Umbilical cord (tissue), 1 donor: ENCODE measurements at regions not wholly inside any gene's neighbourhood (a gene's known extent, or its start where the extent isn't known, plus 50 kb on each side); places are given as distances from the start of the nearest gene placed in this dataset.
A peak's percentile ranks its signal among the peaks of the same experiment; 100 is the strongest.
"Not testable (repeated sequence)": the region's sequence is repeated elsewhere in the genome, so short reads cannot be mapped to it uniquely, and the experiment has no call there.

Experiments
- DNase-seq: peaks from one replicate; pipeline ENCODE4 v3.0.0-alpha.2; 2015; ENCODE audit warnings: low spot score

DNA sequence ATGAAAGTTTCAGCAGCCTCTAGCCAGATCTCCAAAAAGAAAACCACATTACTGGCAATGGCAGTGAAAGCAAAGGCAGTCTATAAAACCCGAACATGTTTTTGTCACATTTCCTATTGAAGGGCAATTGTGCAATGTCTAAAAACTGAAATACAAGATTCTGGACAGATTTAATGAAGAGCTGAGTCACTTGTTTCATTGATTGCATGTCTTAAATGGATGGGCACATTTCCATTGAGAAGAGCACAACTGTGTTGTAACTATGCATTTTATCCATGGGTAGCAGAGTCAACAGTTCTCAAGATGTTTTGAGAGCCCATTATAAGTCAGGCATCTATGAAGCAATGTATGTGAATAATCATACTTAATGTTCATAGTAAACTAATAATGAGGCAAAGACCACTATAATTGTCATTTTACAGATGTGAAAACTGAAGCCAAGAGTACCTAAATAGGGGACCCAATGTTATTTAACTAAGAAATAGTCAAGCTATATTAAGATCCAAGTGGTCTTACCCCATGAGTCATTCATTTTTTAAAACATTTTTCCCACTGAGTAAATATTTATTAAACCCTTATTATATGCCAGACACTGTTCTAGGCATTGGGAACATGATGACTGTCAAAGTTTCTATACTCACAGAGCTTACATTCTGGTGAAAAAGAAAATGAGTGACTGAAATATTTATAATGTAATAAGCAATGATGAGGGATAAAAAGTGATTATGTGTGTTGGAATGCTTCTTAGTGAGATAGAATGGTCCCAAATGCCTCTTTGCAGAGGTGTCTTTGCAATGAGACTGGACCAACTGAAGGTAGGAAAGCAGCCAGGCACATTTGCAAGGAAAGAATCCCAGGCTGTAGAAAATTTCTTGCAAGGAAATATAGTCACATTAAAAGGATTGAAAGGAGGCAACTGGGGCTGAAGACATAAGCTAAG lies 818.9 kb upstream of the ACVR2A start:
- no peak for DNase-seq

DNA sequence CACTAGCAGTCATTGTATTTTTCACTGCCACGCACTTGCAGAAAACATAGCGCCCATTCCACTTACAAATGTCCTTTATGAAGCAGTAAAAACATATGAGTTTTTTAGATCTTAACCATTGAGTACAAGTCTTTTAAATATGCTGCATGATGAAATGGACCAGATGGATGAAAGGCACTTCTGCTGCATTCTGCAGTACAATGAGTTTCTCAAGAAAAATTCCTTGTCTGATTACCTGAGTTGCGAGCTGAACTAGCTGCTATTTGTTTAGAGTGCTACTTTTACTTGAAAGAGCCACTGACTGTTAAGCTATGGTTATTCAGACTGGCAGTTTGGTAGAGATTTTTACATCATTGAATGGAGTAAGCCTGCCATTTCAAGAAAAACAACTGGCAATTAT lies 825.5 kb upstream of the ACVR2A start:
- no peak for DNase-seq

GRCh38 chr2:147017951-147018645 lies 826.7 kb upstream of the ACVR2A start:
- no peak for DNase-seq

DNA sequence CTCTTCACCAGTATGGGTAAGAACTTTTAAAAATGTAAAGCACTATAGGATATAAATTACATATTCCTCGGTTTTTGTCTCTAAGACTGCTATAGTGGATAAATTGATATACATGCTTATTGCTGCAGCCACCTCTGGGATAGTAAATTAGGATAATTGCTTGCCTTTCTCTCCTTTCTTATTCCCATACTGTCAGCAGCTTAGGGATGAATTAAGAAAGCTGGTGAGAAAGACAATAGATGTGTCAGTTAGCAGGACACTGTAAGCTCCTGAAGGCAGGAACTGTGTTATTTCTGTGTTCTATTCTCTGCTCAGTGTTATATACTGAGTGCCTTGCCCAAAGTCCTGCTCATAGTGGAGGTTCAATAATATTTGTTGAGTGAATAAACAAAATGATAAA lies 828.6 kb upstream of the ACVR2A start:
- no peak for DNase-seq

GRCh38 chr2:147015591-147015990 lies 829.2 kb upstream of the ACVR2A start:
- DNase-seq, result no peak

DNA sequence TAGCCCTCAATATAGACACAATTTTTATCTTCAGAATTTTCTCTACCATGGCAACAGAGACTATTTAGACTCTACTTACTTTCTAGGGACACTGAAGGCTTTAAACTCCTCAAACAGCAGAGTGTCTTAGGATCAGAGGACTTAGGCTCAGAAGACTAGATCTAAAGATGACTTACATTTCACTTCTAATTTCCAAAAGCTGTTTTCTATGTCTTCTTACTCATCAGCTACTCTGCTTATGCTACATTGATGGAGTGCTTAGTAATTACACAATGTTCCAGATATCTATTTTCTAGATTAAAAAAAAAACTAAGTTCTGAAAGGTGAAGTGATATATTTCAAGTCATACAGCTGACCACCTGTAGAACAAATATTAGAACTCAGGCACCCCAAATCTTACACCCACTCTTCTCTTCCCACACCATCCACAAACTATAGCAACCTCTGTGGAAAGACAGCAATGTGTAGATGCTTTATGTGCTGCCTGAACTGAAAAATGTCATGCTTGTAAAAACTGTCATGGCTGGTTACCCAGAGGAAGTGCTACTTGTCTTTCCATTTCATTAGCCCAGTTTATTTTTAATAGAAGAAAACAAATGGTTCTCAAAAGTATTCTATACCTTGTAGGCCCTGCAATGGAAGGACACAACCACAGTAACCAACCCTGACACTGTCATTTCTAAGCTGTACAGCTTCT lies 831.0 kb upstream of the ACVR2A start:
- no peak for DNase-seq

DNA sequence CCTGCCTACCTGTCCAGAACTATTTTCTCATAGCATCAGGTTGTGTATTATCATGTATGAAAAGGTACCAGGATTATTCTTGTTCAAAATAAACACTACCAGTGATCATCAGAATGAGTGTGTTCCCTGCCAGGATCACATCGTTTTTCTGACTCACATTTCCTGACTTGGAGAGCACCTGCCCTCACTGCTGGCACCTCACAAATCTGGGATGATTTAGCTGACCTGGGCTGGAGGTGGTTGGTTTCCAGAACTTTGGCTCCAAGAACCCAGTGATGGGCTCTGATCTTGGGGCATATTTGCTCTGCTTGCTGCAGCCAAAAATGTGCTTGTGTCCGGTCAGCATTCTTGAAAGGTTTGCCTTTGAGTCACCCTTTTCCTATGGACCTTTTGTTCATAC lies 836.3 kb upstream of the ACVR2A start:
- no peak for DNase-seq

GRCh38 chr2:147006736-147007141 lies 838.1 kb upstream of the ACVR2A start:
- peak; percentile 92 for DNase-seq

DNA sequence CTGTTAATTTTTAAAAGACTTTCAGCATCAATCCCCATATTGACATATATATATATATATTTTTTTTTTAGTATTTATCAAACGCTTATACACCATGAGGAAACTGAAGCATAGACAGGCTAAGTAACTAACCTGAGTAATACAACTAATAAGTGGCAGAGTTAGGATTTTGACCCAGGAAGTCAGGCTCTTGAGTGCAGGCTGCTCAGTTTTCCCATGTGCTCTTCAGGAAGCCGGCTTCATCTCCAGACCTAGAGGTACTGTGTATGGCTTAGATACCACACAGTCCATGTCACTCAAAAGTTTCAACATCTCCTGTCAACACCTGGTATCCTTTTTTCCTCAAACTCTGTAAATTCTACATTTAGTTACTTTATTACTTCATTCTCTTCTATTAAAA lies 841.7 kb upstream of the ACVR2A start:
- no peak for DNase-seq

- no peak for DNase-seq
Observed at GRCh38 chr2:147002256-147002655, 842.6 kb upstream of the ACVR2A start.

GRCh38 chr2:147001061-147001460 lies 843.8 kb upstream of the ACVR2A start:
- DNase-seq, result peak; percentile 37

GRCh38 chr2:147000151-147000550 lies 844.7 kb upstream of the ACVR2A start:
- not testable (repeated sequence) for DNase-seq

GRCh38 chr2:146997945-146998344 lies 846.9 kb upstream of the ACVR2A start:
- peak; percentile 46 for DNase-seq

DNA sequence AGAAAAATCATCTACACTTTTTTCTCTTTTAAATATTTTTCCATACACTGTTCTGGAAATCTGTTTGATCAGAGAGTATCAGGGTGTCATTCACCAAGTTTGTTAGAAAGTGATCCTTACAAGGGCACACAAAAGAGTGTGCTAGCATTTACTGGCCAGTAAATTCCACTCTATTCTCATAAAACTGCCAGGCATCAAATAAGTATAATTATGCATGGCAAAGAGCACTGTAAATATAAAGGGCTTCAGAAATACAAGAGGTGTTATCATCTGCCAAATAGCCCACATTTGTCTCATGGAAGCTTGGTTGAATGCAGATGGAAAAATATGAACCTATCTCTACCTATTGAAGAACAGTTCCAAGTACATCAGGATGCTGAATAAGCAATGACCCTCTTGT lies 847.3 kb upstream of the ACVR2A start:
- no peak for DNase-seq

DNA sequence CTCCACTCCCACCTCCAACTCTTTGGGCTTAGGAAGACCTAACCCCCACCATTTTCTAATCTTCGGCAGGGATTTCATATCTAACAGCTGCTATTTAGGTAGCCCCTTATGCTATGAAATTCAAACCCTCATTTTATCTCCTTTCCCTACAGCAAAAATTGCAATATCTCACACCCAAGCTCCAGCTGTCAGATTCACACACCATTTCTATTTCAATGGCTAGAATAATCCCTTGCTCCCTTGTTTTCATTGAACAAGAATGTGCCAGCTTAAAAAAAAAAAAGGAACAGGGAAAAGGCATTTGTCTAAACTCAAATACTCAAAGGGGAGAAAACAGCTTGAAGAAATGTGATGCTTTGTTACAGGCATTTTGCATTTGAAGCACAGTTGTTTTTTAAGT lies 850.6 kb upstream of the ACVR2A start:
- no peak for DNase-seq

- DNase-seq, result no peak
Observed at GRCh38 chr2:146992466-146992865, 852.4 kb upstream of the ACVR2A start.

GRCh38 chr2:146992057-146992456 lies 852.8 kb upstream of the ACVR2A start:
- DNase-seq, result no peak

DNA sequence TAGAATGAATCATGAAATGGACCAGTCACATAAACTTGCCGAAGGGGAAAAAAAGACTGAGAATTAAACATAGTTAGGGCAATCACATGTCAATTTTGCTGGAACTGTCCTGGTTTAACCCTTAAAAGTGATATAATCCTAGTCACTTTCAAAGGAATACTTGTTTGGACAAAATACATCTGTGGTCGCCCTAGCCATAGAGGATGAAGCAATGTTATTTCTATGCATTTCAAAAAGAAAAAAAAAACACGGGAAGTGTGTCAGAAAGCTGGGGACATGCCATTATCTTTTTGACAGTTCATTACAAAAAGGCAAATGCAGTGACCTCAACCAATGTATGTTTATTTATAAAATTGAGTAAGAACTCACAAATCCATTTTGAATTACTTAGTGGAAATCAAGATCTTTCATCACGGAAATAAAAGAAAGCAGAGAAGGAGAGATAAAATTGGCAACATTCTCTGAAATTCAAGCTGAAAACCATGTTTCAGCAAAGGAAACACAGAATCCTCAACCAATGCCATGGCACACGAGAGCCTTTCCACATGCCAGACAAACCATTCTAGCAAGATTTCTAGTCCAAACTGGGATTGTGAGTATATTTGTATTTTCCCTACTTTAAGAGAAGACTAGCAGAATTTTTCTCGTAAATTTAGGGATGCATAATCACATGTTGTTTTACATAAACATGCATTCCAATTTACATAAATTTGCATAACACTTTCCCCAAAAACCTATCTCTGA lies 854.3 kb upstream of the ACVR2A start:
- DNase-seq, result no peak

- peak; percentile 49 for DNase-seq
Observed at GRCh38 chr2:146989741-146990140, 855.1 kb upstream of the ACVR2A start.

DNA sequence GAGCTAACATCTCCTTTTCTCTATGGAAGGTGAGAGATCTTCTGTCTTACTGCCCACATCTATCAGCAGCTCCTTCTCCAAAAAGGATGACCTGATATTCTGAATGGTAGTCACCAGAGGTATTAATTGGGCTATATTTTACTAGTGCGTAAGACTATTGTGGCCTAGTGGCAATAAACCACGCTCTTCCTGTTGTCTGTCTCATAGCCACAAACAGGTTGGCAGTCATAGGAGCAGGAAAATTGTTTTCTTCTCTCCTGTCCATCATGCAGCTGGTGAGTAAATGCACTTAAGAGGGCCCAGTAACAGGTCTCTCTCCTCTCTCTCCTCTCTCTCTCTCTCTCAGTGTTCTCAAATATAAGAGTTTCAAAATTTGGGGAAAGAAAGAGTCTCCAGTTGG lies 856.8 kb upstream of the ACVR2A start:
- DNase-seq, result no peak

GRCh38 chr2:146986161-146986560 lies 858.7 kb upstream of the ACVR2A start:
- peak; percentile 46 for DNase-seq

DNA sequence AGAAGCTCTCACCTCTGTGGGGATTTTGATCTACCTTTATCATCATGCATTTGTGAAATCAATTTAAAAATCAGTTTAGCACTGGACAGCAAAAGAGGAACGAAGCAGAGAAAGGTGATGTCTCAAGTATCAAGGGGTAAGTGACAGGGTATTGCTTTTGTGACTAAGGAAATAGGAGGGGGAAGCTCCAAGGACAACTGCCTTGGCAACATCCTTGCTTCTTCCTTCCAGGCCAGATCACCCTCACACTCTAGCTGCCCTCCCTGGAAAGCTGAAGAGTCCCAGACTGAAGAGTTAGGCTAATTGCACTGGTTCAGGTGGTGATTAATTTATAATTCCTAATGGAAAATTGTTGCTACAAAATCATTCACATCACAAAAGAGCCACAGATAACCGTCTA lies 859.1 kb upstream of the ACVR2A start:
- no peak for DNase-seq
